T-helper 9 cell (primary cell): ENCODE measurements at regions not wholly inside any gene's neighbourhood (a gene's known extent, or its start where the extent isn't known, plus 50 kb on each side); places are given as distances from the start of the nearest gene placed in this dataset.
"Not testable (repeated sequence)": the region's sequence is repeated elsewhere in the genome, so short reads cannot be mapped to it uniquely, and the experiment has no call there.

Experiments used
- DNase-seq: peaks from one replicate; pipeline ENCODE4 v3.0.0-alpha.2; 2020

- no peak for DNase-seq
Measured at GRCh38 chr22:22346401-22347107, 102.0 kb downstream of the VPREB1 start.

GRCh38 chr22:22348127-22348814 is 103.7 kb downstream of the VPREB1 start:
- DNase-seq, result no peak

GRCh38 chr22:22348815-22349454 is 104.3 kb downstream of the VPREB1 start:
- DNase-seq, result no peak

- DNase-seq, result no peak
Measured at GRCh38 chr22:22349455-22349836, 104.9 kb downstream of the VPREB1 start.

GRCh38 chr22:22351366-22351765 is 106.8 kb downstream of the VPREB1 start:
- DNase-seq, result no peak

- no peak for DNase-seq
Measured at GRCh38 chr22:22352371-22352999, 107.9 kb downstream of the VPREB1 start.

GRCh38 chr22:22355096-22355834 is 110.7 kb downstream of the VPREB1 start:
- DNase-seq, result no peak

- peak; percentile 65 for DNase-seq
Measured at GRCh38 chr22:22357024-22357883, 112.7 kb downstream of the VPREB1 start.

- no peak for DNase-seq
Measured at GRCh38 chr22:22358152-22358551, 113.6 kb downstream of the VPREB1 start.

GRCh38 chr22:22358686-22359085 is 114.1 kb downstream of the VPREB1 start:
- DNase-seq, result no peak

- no peak for DNase-seq
Measured at GRCh38 chr22:22359465-22359864, 114.9 kb downstream of the VPREB1 start.

GRCh38 chr22:22360014-22360413 is 115.4 kb downstream of the VPREB1 start:
- no peak for DNase-seq

- no peak for DNase-seq
Measured at GRCh38 chr22:22362311-22362710, 117.7 kb downstream of the VPREB1 start.

GRCh38 chr22:22362936-22363335 is 118.3 kb downstream of the VPREB1 start:
- no peak for DNase-seq

GRCh38 chr22:22364207-22364606 is 119.6 kb downstream of the VPREB1 start:
- DNase-seq, result no peak

- DNase-seq, result no peak
Measured at GRCh38 chr22:22366537-22366936, 122.0 kb downstream of the VPREB1 start.

- DNase-seq, result no peak
Measured at GRCh38 chr22:22368516-22368915, 123.9 kb downstream of the VPREB1 start.

GRCh38 chr22:22369219-22369963 is 124.8 kb downstream of the VPREB1 start:
- DNase-seq, result not testable (repeated sequence)

GRCh38 chr22:22369964-22370270 is 125.3 kb downstream of the VPREB1 start:
- DNase-seq, result no peak

GRCh38 chr22:22371031-22371541 is 126.5 kb downstream of the VPREB1 start:
- DNase-seq, result no peak

- no peak for DNase-seq
Measured at GRCh38 chr22:22372086-22372485, 127.5 kb downstream of the VPREB1 start.
